ENCODE measurements at regions not wholly inside any gene's neighbourhood (a gene's known extent, or its start where the extent isn't known, plus 50 kb on each side); places are given as distances from the start of the nearest gene placed in this dataset.

DNA sequence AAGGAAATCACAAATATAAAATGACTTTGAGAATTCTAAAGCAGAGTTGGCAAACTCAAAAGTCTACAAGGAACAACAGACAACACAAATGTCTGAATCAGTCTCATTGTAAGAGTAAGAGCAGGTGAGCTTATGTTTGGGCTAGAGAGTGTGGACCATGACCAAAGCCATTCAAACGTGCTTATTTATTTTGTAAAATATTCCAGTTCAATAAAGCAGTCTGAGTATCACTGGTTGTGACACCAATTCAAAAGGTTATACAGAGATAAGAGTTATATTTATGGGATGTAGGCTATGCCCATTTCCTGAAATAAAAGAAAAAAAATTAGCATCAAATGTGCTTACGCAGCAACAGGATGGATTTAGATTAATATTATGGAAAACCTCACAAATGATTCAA lies 251.6 kb downstream of the KLF5 start:
- no peak for TF ChIP-seq BACH2 (CRISPR knock-in tag; IDR thresholded peaks at IDR 0.05; ENCODE audit: borderline replicate concordance)
- no peak for TF ChIP-seq TCF4 (CRISPR knock-in tag; IDR thresholded peaks at IDR 0.05; ENCODE audit: borderline replicate concordance)
- no peak for TF ChIP-seq ZNF70 (CRISPR knock-in tag; IDR thresholded peaks at IDR 0.05)
- TF ChIP-seq, protein P1, sequence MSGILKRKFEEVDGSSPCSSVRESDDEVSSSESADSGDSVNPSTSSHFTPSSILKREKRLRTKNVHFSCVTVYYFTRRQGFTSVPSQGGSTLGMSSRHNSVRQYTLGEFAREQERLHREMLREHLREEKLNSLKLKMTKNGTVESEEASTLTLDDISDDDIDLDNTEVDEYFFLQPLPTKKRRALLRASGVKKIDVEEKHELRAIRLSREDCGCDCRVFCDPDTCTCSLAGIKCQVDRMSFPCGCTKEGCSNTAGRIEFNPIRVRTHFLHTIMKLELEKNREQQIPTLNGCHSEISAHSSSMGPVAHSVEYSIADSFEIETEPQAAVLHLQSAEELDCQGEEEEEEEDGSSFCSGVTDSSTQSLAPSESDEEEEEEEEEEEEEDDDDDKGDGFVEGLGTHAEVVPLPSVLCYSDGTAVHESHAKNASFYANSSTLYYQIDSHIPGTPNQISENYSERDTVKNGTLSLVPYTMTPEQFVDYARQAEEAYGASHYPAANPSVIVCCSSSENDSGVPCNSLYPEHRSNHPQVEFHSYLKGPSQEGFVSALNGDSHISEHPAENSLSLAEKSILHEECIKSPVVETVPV (CRISPR knock-in tag; IDR thresholded peaks at IDR 0.05): no peak
- TF ChIP-seq CSDC2 (CRISPR knock-in tag; IDR thresholded peaks at IDR 0.05): no peak
- TF ChIP-seq ESRRG (CRISPR knock-in tag; IDR thresholded peaks at IDR 0.05): no peak
- TF ChIP-seq, protein P2, sequence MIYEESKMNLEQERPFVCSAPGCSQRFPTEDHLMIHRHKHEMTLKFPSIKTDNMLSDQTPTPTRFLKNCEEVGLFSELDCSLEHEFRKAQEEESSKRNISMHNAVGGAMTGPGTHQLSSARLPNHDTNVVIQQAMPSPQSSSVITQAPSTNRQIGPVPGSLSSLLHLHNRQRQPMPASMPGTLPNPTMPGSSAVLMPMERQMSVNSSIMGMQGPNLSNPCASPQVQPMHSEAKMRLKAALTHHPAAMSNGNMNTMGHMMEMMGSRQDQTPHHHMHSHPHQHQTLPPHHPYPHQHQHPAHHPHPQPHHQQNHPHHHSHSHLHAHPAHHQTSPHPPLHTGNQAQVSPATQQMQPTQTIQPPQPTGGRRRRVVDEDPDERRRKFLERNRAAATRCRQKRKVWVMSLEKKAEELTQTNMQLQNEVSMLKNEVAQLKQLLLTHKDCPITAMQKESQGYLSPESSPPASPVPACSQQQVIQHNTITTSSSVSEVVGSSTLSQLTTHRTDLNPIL (CRISPR knock-in tag; IDR thresholded peaks at IDR 0.05; ENCODE audit: low read depth): no peak
- TF ChIP-seq GLIS3 (CRISPR knock-in tag; IDR thresholded peaks at IDR 0.05): no peak
- TF ChIP-seq PPARA (CRISPR knock-in tag; IDR thresholded peaks at IDR 0.05; ENCODE audit: borderline replicate concordance): no peak
- no peak for TF ChIP-seq ZFP30 (CRISPR knock-in tag; IDR thresholded peaks at IDR 0.05)
- no peak for TF ChIP-seq ISL1 (CRISPR knock-in tag; IDR thresholded peaks at IDR 0.05)
- TF ChIP-seq ZFP3 (CRISPR knock-in tag; IDR thresholded peaks at IDR 0.05): no peak
- TF ChIP-seq OSR1 (CRISPR knock-in tag; IDR thresholded peaks at IDR 0.05): no peak
- TF ChIP-seq, protein P3, sequence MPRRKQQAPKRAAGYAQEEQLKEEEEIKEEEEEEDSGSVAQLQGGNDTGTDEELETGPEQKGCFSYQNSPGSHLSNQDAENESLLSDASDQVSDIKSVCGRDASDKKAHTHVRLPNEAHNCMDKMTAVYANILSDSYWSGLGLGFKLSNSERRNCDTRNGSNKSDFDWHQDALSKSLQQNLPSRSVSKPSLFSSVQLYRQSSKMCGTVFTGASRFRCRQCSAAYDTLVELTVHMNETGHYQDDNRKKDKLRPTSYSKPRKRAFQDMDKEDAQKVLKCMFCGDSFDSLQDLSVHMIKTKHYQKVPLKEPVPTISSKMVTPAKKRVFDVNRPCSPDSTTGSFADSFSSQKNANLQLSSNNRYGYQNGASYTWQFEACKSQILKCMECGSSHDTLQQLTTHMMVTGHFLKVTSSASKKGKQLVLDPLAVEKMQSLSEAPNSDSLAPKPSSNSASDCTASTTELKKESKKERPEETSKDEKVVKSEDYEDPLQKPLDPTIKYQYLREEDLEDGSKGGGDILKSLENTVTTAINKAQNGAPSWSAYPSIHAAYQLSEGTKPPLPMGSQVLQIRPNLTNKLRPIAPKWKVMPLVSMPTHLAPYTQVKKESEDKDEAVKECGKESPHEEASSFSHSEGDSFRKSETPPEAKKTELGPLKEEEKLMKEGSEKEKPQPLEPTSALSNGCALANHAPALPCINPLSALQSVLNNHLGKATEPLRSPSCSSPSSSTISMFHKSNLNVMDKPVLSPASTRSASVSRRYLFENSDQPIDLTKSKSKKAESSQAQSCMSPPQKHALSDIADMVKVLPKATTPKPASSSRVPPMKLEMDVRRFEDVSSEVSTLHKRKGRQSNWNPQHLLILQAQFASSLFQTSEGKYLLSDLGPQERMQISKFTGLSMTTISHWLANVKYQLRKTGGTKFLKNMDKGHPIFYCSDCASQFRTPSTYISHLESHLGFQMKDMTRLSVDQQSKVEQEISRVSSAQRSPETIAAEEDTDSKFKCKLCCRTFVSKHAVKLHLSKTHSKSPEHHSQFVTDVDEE (CRISPR knock-in tag; IDR thresholded peaks at IDR 0.05): no peak
- no peak for TF ChIP-seq ZC3H10 (CRISPR knock-in tag; IDR thresholded peaks at IDR 0.05)
- no peak for TF ChIP-seq RARB (CRISPR knock-in tag; IDR thresholded peaks at IDR 0.05)
- TF ChIP-seq ARNTL (CRISPR knock-in tag; IDR thresholded peaks at IDR 0.05; ENCODE audit: borderline replicate concordance, low read depth): no peak
- no peak for TF ChIP-seq TOX (CRISPR knock-in tag; IDR thresholded peaks at IDR 0.05; ENCODE audit: borderline replicate concordance)
- TF ChIP-seq SNAI2 (CRISPR knock-in tag; IDR thresholded peaks at IDR 0.05): no peak
- TF ChIP-seq ZNF8 (CRISPR knock-in tag; IDR thresholded peaks at IDR 0.05): no peak
- ATAC-seq: no peak

DNA sequence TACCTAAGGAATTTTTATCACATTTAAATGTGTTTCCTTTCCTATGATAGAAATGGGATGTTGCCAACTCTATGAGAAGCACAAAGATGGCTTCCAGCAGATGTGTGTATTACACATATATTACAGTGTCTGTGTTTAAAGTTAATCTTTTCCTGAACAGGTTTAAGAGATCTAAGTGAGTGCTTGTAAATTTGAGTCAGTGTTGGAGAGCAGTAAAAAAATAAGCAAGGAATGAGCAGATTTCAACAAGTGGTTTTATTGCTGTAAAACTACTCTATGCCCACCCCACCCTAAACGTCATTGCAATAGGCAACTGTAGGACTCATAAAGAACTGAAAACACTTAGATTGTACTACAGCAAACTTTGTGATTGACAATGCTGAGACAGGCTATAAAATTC lies 248.7 kb downstream of the KLF5 start:
- TF ChIP-seq, protein P4, sequence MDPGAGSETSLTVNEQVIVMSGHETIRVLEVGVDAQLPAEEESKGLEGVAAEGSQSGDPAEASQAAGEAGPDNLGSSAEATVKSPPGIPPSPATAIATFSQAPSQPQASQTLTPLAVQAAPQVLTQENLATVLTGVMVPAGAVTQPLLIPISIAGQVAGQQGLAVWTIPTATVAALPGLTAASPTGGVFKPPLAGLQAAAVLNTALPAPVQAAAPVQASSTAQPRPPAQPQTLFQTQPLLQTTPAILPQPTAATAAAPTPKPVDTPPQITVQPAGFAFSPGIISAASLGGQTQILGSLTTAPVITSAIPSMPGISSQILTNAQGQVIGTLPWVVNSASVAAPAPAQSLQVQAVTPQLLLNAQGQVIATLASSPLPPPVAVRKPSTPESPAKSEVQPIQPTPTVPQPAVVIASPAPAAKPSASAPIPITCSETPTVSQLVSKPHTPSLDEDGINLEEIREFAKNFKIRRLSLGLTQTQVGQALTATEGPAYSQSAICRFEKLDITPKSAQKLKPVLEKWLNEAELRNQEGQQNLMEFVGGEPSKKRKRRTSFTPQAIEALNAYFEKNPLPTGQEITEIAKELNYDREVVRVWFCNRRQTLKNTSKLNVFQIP (CRISPR knock-in tag; IDR thresholded peaks at IDR 0.05; ENCODE audit: borderline replicate concordance, low read depth): no peak
- TF ChIP-seq, protein P2 (CRISPR knock-in tag; IDR thresholded peaks at IDR 0.05; ENCODE audit: low read depth): no peak
- TF ChIP-seq, protein P3 (CRISPR knock-in tag; IDR thresholded peaks at IDR 0.05): no peak
- TF ChIP-seq, protein P1 (CRISPR knock-in tag; IDR thresholded peaks at IDR 0.05): no peak
- TF ChIP-seq GLIS3 (CRISPR knock-in tag; IDR thresholded peaks at IDR 0.05): no peak
- no peak for TF ChIP-seq ISL1 (CRISPR knock-in tag; IDR thresholded peaks at IDR 0.05)
- no peak for TF ChIP-seq TCF4 (CRISPR knock-in tag; IDR thresholded peaks at IDR 0.05; ENCODE audit: borderline replicate concordance)
- ATAC-seq: no peak
